Peyer's patch (tissue), 4 donors: ENCODE measurements at regions not wholly inside any gene's neighbourhood (a gene's known extent, or its start where the extent isn't known, plus 50 kb on each side); places are given as distances from the start of the nearest gene placed in this dataset.

ENCODE experiments used
- POLR2A ChIP-seq, 2 donors: fragments of 450-650 bp; IDR thresholded peaks; one replicate each; pipeline ENCODE4 v1.5.1; 2017; ENCODE audit warnings: antibody characterized with exemption in 2 of 2, mild to moderate bottlenecking in 2 of 2, moderate library complexity in 2 of 2
- TF ChIP-seq, protein P1 (sequence below), 6 experiments: fragments of 450-650 bp in 4 of 6; fragments of 200-600 bp in 2 of 6; sonication (generic) in 1 of 6; IDR thresholded peaks; one replicate each; pipeline ENCODE4 v1.5.1; 2017 to 2019; ENCODE audit warnings: antibody characterized with exemption in 6 of 6, mild to moderate bottlenecking in 3 of 6, moderate library complexity in 1 of 6

DNA sequence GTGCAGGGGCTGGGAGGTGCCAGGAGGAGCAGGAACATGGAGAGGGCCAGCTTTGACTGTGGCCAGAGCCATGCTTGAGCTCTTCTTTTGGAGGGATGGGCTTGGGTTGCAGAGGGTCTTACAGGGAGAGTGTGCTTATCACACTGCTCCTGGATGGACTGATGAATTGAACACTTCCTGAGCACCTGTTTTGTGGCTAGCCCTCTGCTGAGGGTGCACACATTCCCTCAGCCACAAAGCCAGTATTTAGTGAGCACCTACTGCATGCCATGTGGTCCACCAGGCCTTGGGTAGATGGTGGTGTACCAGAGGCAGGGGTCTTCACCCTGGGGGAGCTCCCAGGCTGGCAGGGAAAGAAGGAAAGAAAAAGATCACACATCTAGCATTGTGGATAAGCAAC is 118.9 kb downstream of the SLC25A47 start:
- TF ChIP-seq, protein P1, sequence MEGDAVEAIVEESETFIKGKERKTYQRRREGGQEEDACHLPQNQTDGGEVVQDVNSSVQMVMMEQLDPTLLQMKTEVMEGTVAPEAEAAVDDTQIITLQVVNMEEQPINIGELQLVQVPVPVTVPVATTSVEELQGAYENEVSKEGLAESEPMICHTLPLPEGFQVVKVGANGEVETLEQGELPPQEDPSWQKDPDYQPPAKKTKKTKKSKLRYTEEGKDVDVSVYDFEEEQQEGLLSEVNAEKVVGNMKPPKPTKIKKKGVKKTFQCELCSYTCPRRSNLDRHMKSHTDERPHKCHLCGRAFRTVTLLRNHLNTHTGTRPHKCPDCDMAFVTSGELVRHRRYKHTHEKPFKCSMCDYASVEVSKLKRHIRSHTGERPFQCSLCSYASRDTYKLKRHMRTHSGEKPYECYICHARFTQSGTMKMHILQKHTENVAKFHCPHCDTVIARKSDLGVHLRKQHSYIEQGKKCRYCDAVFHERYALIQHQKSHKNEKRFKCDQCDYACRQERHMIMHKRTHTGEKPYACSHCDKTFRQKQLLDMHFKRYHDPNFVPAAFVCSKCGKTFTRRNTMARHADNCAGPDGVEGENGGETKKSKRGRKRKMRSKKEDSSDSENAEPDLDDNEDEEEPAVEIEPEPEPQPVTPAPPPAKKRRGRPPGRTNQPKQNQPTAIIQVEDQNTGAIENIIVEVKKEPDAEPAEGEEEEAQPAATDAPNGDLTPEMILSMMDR (IDR thresholded peaks at IDR 0.05), result no peak
- no peak for TF ChIP-seq POLR2A (IDR thresholded peaks at IDR 0.05)
